Fibroblast of skin of left quadriceps (primary cell): ENCODE measurements at regions not wholly inside any gene's neighbourhood (a gene's known extent, or its start where the extent isn't known, plus 50 kb on each side); places are given as distances from the start of the nearest gene placed in this dataset.
"Not testable (repeated sequence)": the region's sequence is repeated elsewhere in the genome, so short reads cannot be mapped to it uniquely, and the experiment has no call there.

Source experiments
- DNase-seq, 2 experiments: peaks; one replicate each; pipeline ENCODE4 v3.0.0-alpha.2; 2013; ENCODE audit warnings: low read depth in 2 of 2

DNA sequence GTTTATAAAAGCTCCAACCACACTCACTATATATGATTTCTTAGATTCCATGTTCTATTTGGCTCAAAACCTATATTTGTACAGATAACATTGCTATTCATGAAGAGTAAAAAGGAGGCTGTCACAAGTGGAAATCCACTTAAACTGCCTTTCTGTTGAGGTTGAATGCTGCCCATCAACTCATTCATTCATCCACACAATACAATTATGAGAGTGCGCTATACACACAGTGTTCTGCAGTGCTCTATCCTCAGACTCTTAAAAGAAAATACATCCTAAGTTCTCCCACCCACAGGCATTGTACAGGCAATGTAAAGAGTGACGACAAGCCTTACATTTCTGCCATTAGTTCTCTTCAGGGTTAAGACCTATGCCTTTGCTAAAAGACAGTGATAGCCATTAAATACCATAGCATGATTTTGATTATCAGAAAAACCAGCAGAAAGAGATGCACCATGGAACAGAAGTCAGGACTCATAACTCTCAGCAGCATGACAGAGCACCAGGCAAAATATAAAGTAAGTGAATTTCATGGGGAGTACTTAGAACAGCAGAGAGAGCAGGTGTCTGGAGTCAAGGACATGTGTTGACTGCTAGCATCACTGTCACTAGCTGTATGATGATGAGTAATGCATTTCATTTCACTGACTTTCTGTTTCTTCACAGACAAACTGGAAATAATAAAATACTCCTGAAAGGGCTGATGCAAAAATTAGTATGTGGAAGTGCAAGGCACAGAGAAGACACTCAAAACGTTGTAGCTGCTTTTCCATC is 218.0 kb downstream of the RBM26 start:
- no peak for DNase-seq

GRCh38 chr13:79185580-79185979 is 220.5 kb downstream of the RBM26 start:
- no peak for DNase-seq

DNA sequence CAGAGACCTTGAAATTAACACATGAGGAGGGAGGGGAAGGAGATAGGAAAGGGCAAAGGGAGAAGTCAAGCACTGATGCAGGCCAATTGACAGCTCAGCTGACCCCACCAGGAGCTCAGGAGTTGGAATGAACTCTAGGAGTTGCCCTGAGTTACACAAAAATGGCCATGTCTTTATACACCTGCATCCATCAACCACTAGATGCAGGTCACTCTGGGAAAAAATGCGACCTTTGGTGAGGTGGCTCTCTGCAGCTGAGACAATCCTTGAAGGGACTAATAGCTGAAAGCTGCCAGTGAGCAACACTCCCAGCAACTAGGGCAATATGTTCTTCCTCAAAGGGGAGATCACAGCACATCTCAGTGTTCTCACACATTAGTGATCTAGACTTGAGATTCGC is 222.8 kb downstream of the RBM26 start:
- DNase-seq = no peak

GRCh38 chr13:79173691-79174090 is 232.4 kb downstream of the RBM26 start:
- not testable (repeated sequence) for DNase-seq

DNA sequence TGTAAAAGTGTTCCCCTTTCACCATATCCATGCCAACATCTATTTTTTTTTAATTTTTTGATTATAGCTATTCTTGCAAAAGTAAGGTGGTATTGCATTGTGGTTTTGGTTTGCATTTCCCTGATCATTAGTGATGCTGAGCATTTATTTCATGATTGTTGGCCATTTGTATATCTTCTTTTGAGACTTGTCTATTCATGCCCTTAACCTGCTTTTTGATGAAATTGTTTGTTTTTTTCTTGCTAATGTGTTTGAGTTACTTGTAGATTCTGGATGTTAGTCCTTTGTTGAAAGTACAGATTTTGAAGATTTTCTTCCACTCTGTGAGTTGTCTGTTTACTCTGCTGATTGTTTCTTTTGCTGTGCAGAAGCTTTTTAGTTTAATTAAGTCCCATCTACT is 233.1 kb downstream of the RBM26 start:
- DNase-seq = not testable (repeated sequence)

GRCh38 chr13:79171141-79172061 is 234.7 kb downstream of the RBM26 start:
- DNase-seq = no peak

- DNase-seq = no peak
Observed at GRCh38 chr13:79160818-79161217, 245.2 kb downstream of the RBM26 start.

DNA sequence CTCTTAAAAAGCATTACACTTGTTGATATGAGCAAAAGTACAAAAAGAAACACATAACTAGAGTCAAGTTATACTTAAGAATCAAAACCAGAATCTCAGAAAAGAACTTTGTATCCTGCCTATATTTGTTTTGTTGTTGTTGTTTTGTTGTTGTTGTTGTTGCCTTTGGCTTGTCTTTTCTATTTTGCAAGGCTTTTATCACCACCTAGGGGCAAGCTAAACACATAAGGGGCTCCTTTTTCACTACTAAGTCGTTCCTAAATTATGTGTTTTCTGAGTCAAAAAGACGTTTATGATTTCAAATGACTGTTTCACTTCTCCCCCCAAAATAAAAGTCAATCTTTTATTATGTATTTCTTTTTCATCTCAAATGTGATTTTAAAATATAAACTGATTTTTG is 250.2 kb downstream of the RBM26 start:
- no peak for DNase-seq

GRCh38 chr13:79149210-79149609 is 256.8 kb downstream of the RBM26 start:
- DNase-seq = no peak

GRCh38 chr13:79141082-79141481 is 265.0 kb downstream of the RBM26 start:
- DNase-seq = no peak

- no peak for DNase-seq
Observed at GRCh38 chr13:79128158-79128557, 277.9 kb downstream of the RBM26 start.

DNA sequence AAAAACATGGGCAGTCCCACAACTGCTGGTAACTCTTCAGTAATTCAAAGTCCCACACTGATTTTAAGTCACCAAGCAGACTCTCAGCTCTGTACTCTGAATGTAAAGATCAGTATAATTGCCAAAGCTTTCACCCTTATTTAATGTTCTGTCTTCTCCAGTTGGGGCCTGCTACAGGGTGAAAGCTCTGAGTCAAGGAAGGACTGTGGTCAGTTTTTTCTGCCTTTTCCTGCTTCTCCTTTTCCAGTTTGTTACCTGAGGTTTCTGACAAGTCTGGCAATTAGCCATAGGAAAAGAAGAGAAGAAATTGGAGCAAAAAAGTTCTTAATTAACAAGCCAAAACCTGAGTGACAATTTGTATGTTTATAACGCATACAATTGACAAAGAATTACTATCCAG is 279.3 kb downstream of the RBM26 start:
- no peak for DNase-seq

GRCh38 chr13:79124183-79124582 is 281.9 kb downstream of the RBM26 start:
- DNase-seq = no peak

GRCh38 chr13:79121286-79121685 is 284.8 kb downstream of the RBM26 start:
- no peak for DNase-seq

- DNase-seq = no peak
Observed at GRCh38 chr13:79119578-79120107, 286.4 kb downstream of the RBM26 start.

DNA sequence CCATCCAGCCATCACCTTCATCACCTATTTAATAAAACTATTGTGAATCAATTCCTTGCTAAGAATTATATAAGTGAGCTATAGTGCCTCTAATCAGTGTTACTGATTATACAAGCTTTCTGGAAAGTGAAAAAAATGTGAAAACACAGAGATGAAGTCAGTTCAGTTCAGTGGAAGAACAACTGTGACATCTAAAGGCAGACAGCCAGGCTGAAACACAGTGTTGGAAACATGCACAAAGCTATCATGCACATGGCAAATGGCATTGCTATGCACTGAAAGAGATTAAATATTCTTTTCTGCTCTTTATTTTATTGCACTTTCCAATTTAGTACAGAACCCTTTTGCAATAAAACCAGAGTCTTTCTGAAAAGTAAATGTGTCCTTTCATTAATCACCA is 294.0 kb downstream of the RBM26 start:
- DNase-seq = no peak

GRCh38 chr13:79108914-79109643 is 297.0 kb downstream of the RBM26 start:
- no peak for DNase-seq

DNA sequence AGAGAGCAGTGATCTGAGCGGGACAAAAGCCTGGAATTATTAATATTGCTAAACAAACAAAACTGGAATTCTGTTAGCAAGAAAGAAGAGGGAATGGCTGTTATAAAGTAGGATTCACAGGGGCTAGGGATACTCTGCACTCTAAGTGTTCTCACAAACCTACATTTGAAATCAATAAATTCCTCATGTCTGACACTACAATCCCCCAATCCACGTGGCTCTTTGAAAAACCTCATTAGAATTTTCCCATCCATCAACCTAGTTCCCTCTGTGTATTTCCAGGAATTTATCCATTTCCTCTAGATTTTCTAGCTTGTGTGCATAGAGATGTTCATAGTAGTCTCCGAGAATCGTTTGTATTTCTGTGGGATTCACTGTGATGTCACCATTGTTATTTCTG is 307.5 kb downstream of the RBM26 start:
- DNase-seq = no peak

DNA sequence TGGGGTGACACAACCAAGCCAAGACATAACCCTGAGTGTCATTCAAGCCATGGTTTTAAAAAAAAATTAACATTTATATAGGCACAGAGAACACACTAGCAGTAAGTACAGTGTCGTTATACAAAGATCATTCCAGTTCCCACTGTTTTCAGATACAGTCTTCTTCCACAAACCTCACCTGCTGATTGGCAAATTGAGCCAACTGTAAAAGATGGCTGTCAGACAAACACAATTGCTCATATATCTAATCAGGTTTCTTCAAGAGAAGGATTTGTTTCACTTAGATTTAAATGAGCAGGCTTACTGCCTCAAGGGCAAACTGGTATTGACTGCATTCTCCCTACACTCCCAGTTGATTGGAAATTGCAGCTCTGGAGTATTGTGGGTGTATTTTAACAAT is 308.9 kb downstream of the RBM26 start:
- no peak for DNase-seq

- DNase-seq = no peak
Observed at GRCh38 chr13:79096099-79096498, 310.0 kb downstream of the RBM26 start.

- no peak for DNase-seq
Observed at GRCh38 chr13:79090552-79091124, 315.4 kb downstream of the RBM26 start.
